BE2C (cell line): ENCODE measurements at regions not wholly inside any gene's neighbourhood (a gene's known extent, or its start where the extent isn't known, plus 50 kb on each side); places are given as distances from the start of the nearest gene placed in this dataset.

ENCODE experiments used
- DNase-seq: peaks from one replicate; pipeline ENCODE4 v3.0.0-alpha.2; 2020
- H3K27me3 ChIP-seq: fragments of 250-450 bp; sonication (Bioruptor Pico); 2 replicates; pipeline ENCODE4 v1.5.1; 2020; ENCODE audit warnings: mild to moderate bottlenecking
- H3K36me3 ChIP-seq: fragments of 250-450 bp; sonication (Bioruptor Pico); 2 replicates; pipeline ENCODE4 v1.5.1; 2020; ENCODE audit warnings: mild to moderate bottlenecking
- H3K4me1 ChIP-seq: fragments of 250-450 bp; sonication (Bioruptor Pico); 2 replicates; pipeline ENCODE4 v1.5.1; 2020
- H3K4me3 ChIP-seq: 2 replicates; pipeline ENCODE4 v1.5.1; 2011; ENCODE audit warnings: low read depth, low read length
- H3K9me3 ChIP-seq: fragments of 250-450 bp; sonication (Bioruptor Pico); 2 replicates; pipeline ENCODE4 v1.5.1; 2020
- CTCF ChIP-seq: IDR thresholded peaks from 2 replicates; pipeline ENCODE4 v1.5.1; 2012; ENCODE audit warnings: mild to moderate bottlenecking, low read depth, low read length

- no peak for DNase-seq
- no peaks in the 10 kb centered on the region for H3K4me1 ChIP-seq
- no peak for TF ChIP-seq CTCF
- H3K9me3 ChIP-seq = no peaks in the 10 kb centered on the region
- H3K36me3 ChIP-seq = no peaks in the 10 kb centered on the region
- no peak overlapping the region for H3K4me3 ChIP-seq
- H3K27me3 ChIP-seq = no peaks in the 10 kb centered on the region
Measured at GRCh38 chr2:5433855-5434254, 258.3 kb upstream of the SOX11 start.

- no peaks in the 10 kb centered on the region for H3K36me3 ChIP-seq
- no peaks in the 10 kb centered on the region for H3K9me3 ChIP-seq
- no peaks in the 10 kb centered on the region for H3K4me1 ChIP-seq
- H3K27me3 ChIP-seq = no peaks in the 10 kb centered on the region
- DNase-seq = no peak
- no peak overlapping the region for H3K4me3 ChIP-seq
- TF ChIP-seq CTCF = no peak
Measured at GRCh38 chr2:5437375-5437774, 254.8 kb upstream of the SOX11 start.

GRCh38 chr2:5440174-5440573, 252.0 kb upstream of the SOX11 start:
- no peak for DNase-seq
- Histone ChIP-seq H3K4me1 (no peaks in the 10 kb centered on the region), H3K27me3 (no peaks in the 10 kb centered on the region), H3K36me3 (no peaks in the 10 kb centered on the region), H3K4me3 (no peak overlapping the region), H3K9me3 (peaks cover 3% of the 10 kb centered on the region; the same call in 1 of the 2 replicates)
- TF ChIP-seq CTCF = no peak

DNA sequence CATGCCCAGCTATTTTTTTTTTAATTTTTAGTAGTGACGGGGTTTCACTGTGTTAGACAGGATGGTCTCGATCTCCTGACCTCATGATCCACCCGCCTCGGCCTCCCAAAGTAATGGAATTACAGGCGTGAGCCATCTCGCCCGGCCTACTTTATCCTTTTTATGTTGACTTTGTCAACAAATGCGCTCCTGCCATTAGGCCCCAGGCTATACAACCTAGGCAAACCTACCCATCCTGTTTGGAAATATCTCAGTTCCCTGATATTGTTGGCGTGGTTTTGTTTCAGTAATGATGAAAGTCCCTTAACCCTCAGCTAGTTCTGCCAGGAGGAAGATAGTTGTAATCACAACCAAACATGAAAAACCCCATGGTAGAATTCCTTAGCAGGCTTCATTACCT, 249.4 kb upstream of the SOX11 start:
- H3K27me3 ChIP-seq = no peaks in the 10 kb centered on the region
- no peak overlapping the region for H3K4me3 ChIP-seq
- no peaks in the 10 kb centered on the region for H3K36me3 ChIP-seq
- peaks cover 3% of the 10 kb centered on the region; the same call in 1 of the 2 replicates for H3K9me3 ChIP-seq
- no peaks in the 10 kb centered on the region for H3K4me1 ChIP-seq
- no peak for TF ChIP-seq CTCF
- DNase-seq = no peak

GRCh38 chr2:5444168-5444567, 248.0 kb upstream of the SOX11 start:
- Histone ChIP-seq H3K9me3 (peaks cover 3% of the 10 kb centered on the region; the same call in 1 of the 2 replicates), H3K4me1 (no peaks in the 10 kb centered on the region), H3K36me3 (no peaks in the 10 kb centered on the region), H3K27me3 (no peaks in the 10 kb centered on the region), H3K4me3 (no peak overlapping the region)
- DNase-seq = no peak
- no peak for TF ChIP-seq CTCF

DNA sequence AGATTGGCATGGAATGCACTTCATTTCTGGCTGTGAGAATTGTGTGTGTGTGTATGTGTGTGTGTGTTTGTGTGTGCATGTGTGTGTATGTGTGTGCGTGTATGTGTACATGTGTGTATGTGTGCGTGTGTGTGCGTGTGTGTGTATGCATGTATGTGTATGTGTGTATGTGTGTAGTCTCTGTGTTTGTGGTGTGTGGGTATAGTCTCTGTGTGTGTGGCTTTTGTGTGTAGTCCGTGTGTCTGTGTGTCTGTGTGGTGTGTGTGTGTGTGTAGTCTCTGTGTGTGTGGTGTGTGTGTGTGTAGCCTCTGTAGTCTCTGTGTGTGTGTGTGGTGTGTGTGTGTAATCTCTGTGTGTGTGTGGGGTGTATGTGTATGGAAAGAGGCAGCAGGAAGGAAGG, 247.3 kb upstream of the SOX11 start:
- no peak overlapping the region for H3K4me3 ChIP-seq
- no peak for DNase-seq
- H3K36me3 ChIP-seq = no peaks in the 10 kb centered on the region
- H3K27me3 ChIP-seq = no peaks in the 10 kb centered on the region
- no peaks in the 10 kb centered on the region for H3K4me1 ChIP-seq
- peaks cover 3% of the 10 kb centered on the region; the same call in 1 of the 2 replicates for H3K9me3 ChIP-seq
- no peak for TF ChIP-seq CTCF
